ENCODE measurements at regions not wholly inside any gene's neighbourhood (a gene's known extent, or its start where the extent isn't known, plus 50 kb on each side); places are given as distances from the start of the nearest gene placed in this dataset.
A peak's percentile ranks its signal among the peaks of the same experiment; 100 is the strongest.

DNA sequence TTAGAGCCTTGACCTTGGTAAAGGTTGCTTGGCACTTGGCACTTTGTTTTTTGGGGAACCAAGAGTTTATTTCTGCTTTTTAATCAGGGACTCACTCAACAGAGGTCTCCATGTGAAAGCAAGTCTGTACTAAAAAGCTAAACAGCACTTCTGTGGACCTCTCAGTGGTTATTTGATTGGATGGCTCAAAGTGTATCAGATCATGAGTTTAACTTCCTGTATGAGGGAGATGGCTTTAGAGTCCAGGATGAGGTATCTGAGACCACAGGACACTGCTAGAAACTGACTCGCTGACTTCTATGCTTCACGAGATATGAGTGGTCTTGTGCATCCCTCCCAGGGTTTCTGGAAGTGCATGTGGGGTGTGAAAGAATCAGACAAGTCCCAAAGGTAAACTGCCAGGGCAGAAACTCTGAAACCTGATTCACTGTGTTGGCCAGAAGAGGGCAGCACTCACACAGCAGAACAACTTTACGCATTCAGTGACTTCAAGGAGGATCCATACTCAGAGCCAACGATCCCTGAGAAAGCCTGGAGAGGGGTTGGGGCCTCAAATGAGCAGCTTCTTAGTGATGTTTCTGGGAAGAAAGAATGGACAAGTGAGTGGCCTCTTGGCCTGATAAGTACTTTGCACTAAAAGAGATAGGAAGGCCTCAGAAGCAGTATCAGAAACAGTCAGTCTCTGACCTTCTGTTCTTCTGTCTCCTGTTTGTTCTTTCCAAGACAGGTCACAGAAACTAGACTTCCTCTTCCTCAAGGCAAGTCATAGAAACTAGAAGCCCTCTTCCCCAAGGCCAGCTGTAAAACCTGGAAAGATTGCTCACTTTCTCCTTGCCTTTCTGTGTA is 220.3 kb upstream of the CXCL13 start:
- CTCF ChIA-PET = interaction anchor here (0.6 to 5.2 kb wide), 27 partner anchors 10 to 320 kb away, joined by 3 to 63 read pairs (median 4); no protein-coding TSS in a partner anchor
- Histone ChIP-seq H3K4me3 (ENCODE audit: low read depth, low read length) (no peak overlapping the region), H3K9me3 (ENCODE audit: control insufficient read depth, insufficient read depth, low read depth, low read length) (no peaks in the 10 kb centered on the region), H3K27ac (ENCODE audit: extremely low read depth, low read depth, low read length) (no peak overlapping the region), H3K36me3 (ENCODE audit: control insufficient read depth in 2 of 2, insufficient read depth in 1 of 2, low read length in 2 of 2) (no peaks in the 10 kb centered on the region), H3K4me1 (ENCODE audit: control insufficient read depth, insufficient read depth, low read length) (no peaks in the 10 kb centered on the region)
- POLR2A ChIA-PET = no interaction called here
- TF ChIP-seq ZBTB17 (tag by site-specific recombination; IDR thresholded peaks at IDR 0.05) = 0 out of 2 replicates have a peak, but pooled peaks have one; percentile 15
- TF ChIP-seq, protein P1, sequence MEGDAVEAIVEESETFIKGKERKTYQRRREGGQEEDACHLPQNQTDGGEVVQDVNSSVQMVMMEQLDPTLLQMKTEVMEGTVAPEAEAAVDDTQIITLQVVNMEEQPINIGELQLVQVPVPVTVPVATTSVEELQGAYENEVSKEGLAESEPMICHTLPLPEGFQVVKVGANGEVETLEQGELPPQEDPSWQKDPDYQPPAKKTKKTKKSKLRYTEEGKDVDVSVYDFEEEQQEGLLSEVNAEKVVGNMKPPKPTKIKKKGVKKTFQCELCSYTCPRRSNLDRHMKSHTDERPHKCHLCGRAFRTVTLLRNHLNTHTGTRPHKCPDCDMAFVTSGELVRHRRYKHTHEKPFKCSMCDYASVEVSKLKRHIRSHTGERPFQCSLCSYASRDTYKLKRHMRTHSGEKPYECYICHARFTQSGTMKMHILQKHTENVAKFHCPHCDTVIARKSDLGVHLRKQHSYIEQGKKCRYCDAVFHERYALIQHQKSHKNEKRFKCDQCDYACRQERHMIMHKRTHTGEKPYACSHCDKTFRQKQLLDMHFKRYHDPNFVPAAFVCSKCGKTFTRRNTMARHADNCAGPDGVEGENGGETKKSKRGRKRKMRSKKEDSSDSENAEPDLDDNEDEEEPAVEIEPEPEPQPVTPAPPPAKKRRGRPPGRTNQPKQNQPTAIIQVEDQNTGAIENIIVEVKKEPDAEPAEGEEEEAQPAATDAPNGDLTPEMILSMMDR (tag by site-specific recombination; IDR thresholded peaks at IDR 0.05) = peak; percentile 58
- peak; percentile 83 for TF ChIP-seq ZNF654 (tag by site-specific recombination; IDR thresholded peaks at IDR 0.05; ENCODE audit: low read depth)
- 0 out of 2 replicates have a peak, but pooled peaks have one; percentile 26 for TF ChIP-seq IKZF3 (tag by site-specific recombination; IDR thresholded peaks at IDR 0.05)
- TF ChIP-seq ZNF426 (tag by site-specific recombination; IDR thresholded peaks at IDR 0.05) = no peak
- TF ChIP-seq ZNF792 (tag by site-specific recombination; IDR thresholded peaks at IDR 0.05) = no peak
- no peak for TF ChIP-seq ZNF302 (tag by site-specific recombination; IDR thresholded peaks at IDR 0.05; ENCODE audit: low read depth)

DNA sequence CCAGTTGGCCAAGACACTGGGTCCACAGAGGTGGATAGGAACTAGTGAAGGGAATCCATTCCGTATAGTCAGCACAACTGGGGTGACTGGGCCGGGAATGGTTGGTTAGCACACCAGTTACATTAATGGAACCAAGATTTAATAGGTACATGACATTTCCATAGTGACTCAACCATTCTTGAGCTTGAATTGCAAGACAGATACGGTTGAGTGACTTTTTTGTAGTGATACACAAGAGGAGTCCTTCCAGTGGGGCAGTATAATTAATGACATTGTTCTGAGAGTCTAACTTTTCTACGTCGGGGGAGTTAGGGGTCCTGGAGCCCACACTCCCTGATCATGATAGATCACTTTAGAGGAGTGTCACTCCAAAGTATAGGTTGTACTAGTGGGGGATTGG is 211.6 kb upstream of the CXCL13 start:
- no peak overlapping the region for H3K4me3 ChIP-seq (ENCODE audit: low read depth, low read length)
- ChIA-PET POLR2A (no interaction called here), CTCF (interaction anchor here (3.3 kb wide), 1 partner anchor 9 kb away, joined by 20 read pairs; no protein-coding TSS in a partner anchor)
- no peaks in the 10 kb centered on the region; the same call in 1 of the 2 replicates for H3K4me1 ChIP-seq (ENCODE audit: control insufficient read depth, insufficient read depth, low read length)
- no peak overlapping the region for H3K27ac ChIP-seq (ENCODE audit: extremely low read depth, low read depth, low read length)
- no peaks in the 10 kb centered on the region for H3K9me3 ChIP-seq (ENCODE audit: control insufficient read depth, insufficient read depth, low read depth, low read length)
- H3K36me3 ChIP-seq (ENCODE audit: control insufficient read depth in 2 of 2, insufficient read depth in 1 of 2, low read length in 2 of 2) = no peaks in the 10 kb centered on the region
- TF ChIP-seq, protein P2, sequence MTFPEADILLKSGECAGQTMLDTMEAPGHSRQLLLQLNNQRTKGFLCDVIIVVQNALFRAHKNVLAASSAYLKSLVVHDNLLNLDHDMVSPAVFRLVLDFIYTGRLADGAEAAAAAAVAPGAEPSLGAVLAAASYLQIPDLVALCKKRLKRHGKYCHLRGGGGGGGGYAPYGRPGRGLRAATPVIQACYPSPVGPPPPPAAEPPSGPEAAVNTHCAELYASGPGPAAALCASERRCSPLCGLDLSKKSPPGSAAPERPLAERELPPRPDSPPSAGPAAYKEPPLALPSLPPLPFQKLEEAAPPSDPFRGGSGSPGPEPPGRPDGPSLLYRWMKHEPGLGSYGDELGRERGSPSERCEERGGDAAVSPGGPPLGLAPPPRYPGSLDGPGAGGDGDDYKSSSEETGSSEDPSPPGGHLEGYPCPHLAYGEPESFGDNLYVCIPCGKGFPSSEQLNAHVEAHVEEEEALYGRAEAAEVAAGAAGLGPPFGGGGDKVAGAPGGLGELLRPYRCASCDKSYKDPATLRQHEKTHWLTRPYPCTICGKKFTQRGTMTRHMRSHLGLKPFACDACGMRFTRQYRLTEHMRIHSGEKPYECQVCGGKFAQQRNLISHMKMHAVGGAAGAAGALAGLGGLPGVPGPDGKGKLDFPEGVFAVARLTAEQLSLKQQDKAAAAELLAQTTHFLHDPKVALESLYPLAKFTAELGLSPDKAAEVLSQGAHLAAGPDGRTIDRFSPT (tag by site-specific recombination; IDR thresholded peaks at IDR 0.05) = no peak
- TF ChIP-seq ZNF133 (tag by site-specific recombination; IDR thresholded peaks at IDR 0.05) = no peak
- no peak for TF ChIP-seq TCF7L2 (IDR thresholded peaks at IDR 0.05; ENCODE audit: borderline replicate concordance, low read depth, low read length)
- TF ChIP-seq, protein P3, sequence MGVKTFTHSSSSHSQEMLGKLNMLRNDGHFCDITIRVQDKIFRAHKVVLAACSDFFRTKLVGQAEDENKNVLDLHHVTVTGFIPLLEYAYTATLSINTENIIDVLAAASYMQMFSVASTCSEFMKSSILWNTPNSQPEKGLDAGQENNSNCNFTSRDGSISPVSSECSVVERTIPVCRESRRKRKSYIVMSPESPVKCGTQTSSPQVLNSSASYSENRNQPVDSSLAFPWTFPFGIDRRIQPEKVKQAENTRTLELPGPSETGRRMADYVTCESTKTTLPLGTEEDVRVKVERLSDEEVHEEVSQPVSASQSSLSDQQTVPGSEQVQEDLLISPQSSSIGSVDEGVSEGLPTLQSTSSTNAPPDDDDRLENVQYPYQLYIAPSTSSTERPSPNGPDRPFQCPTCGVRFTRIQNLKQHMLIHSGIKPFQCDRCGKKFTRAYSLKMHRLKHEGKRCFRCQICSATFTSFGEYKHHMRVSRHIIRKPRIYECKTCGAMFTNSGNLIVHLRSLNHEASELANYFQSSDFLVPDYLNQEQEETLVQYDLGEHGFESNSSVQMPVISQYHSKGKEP (tag by site-specific recombination; IDR thresholded peaks at IDR 0.05) = no peak
- peak; percentile 30; the same call in 1 of the 2 replicates for TF ChIP-seq ZNF140 (tag by site-specific recombination; IDR thresholded peaks at IDR 0.05)

DNA sequence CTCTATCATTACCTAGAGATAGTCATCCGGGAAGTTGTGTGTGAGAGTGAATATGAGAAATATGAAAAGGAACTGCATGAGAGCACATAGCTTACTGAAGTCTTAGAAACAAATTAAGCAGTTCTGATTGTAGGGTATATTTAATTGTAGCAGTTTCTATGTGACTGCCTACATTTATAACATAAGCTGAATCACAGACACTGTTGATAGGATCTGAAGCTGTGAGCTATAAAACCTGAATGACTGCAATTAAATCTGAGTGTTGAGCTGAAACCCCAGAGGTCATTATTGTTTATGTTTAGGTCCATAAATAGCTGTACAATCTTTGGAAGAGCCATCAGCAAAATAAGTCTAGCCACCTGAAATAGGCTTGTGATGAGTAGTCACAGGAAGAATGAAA is 210.1 kb upstream of the CXCL13 start:
- H3K4me3 ChIP-seq (ENCODE audit: low read depth, low read length) = no peak overlapping the region
- POLR2A ChIA-PET = no interaction called here
- CTCF ChIA-PET = interaction anchor here (0.6 to 3.3 kb wide), 3 partner anchors 11 to 40 kb away, joined by 3 to 20 read pairs (median 4); no protein-coding TSS in a partner anchor

More for the DNA sequence above, 210.1 kb upstream of the CXCL13 start:
- no peaks in the 10 kb centered on the region for H3K9me3 ChIP-seq (ENCODE audit: control insufficient read depth, insufficient read depth, low read depth, low read length)
- no peaks in the 10 kb centered on the region for H3K36me3 ChIP-seq (ENCODE audit: control insufficient read depth in 2 of 2, insufficient read depth in 1 of 2, low read length in 2 of 2)
- H3K4me1 ChIP-seq (ENCODE audit: control insufficient read depth, insufficient read depth, low read length) = no peaks in the 10 kb centered on the region; the same call in 1 of the 2 replicates
- H3K27ac ChIP-seq (ENCODE audit: extremely low read depth, low read depth, low read length) = no peak overlapping the region
- TF ChIP-seq ZNF341 (tag by site-specific recombination; IDR thresholded peaks at IDR 0.05; ENCODE audit: low read depth) = peak; percentile 30; the same call in 1 of the 2 replicates
- TF ChIP-seq GFI1B (tag by site-specific recombination; IDR thresholded peaks at IDR 0.05) = 0 out of 2 replicates have a peak, but pooled peaks have one; percentile 26
- TF ChIP-seq, protein P4, sequence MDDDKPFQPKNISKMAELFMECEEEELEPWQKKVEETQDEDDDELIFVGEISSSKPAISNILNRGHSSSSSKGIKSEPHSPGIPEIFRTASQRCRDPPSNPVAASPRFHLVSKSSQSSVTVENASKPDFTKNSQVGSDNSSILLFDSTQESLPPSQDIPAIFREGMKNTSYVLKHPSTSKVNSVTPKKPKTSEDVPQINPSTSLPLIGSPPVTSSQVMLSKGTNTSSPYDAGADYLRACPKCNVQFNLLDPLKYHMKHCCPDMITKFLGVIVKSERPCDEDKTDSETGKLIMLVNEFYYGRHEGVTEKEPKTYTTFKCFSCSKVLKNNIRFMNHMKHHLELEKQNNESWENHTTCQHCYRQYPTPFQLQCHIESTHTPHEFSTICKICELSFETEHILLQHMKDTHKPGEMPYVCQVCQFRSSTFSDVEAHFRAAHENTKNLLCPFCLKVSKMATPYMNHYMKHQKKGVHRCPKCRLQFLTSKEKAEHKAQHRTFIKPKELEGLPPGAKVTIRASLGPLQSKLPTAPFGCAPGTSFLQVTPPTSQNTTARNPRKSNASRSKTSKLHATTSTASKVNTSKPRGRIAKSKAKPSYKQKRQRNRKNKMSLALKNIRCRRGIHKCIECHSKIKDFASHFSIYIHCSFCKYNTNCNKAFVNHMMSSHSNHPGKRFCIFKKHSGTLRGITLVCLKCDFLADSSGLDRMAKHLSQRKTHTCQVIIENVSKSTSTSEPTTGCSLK (tag by site-specific recombination; IDR thresholded peaks at IDR 0.05) = no peak
- TF ChIP-seq, protein P5, sequence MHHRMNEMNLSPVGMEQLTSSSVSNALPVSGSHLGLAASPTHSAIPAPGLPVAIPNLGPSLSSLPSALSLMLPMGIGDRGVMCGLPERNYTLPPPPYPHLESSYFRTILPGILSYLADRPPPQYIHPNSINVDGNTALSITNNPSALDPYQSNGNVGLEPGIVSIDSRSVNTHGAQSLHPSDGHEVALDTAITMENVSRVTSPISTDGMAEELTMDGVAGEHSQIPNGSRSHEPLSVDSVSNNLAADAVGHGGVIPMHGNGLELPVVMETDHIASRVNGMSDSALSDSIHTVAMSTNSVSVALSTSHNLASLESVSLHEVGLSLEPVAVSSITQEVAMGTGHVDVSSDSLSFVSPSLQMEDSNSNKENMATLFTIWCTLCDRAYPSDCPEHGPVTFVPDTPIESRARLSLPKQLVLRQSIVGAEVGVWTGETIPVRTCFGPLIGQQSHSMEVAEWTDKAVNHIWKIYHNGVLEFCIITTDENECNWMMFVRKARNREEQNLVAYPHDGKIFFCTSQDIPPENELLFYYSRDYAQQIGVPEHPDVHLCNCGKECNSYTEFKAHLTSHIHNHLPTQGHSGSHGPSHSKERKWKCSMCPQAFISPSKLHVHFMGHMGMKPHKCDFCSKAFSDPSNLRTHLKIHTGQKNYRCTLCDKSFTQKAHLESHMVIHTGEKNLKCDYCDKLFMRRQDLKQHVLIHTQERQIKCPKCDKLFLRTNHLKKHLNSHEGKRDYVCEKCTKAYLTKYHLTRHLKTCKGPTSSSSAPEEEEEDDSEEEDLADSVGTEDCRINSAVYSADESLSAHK (tag by site-specific recombination; IDR thresholded peaks at IDR 0.05) = peak; percentile 55; the same call in 1 of the 2 replicates
